Tongue (tissue), 1 donor: ENCODE measurements at regions not wholly inside any gene's neighbourhood (a gene's known extent, or its start where the extent isn't known, plus 50 kb on each side); places are given as distances from the start of the nearest gene placed in this dataset.
A peak's percentile ranks its signal among the peaks of the same experiment; 100 is the strongest.

Source experiments
- DNase-seq: peaks from one replicate; pipeline ENCODE4 v3.0.0-alpha.2; 2015

GRCh38 chr17:15177343-15177742 is 87.8 kb downstream of the PMP22 start:
- DNase-seq, result no peak

GRCh38 chr17:15175356-15175755 is 89.8 kb downstream of the PMP22 start:
- no peak for DNase-seq

GRCh38 chr17:15171167-15172047 is 93.7 kb downstream of the PMP22 start:
- peak; percentile 83 for DNase-seq

- no peak for DNase-seq
Observed at GRCh38 chr17:15169676-15170075, 95.5 kb downstream of the PMP22 start.

GRCh38 chr17:15168379-15168778 is 96.7 kb downstream of the PMP22 start:
- DNase-seq, result no peak

GRCh38 chr17:15161395-15161794 is 103.7 kb downstream of the PMP22 start:
- DNase-seq, result no peak

GRCh38 chr17:15157051-15157450 is 108.1 kb downstream of the PMP22 start:
- DNase-seq, result no peak

GRCh38 chr17:15154618-15155017 is 110.5 kb downstream of the PMP22 start:
- no peak for DNase-seq

- DNase-seq, result peak; percentile 56
Observed at GRCh38 chr17:15145621-15146020, 119.5 kb downstream of the PMP22 start.

- no peak for DNase-seq
Observed at GRCh38 chr17:15143524-15143923, 121.6 kb downstream of the PMP22 start.

GRCh38 chr17:15134363-15134762 is 130.8 kb downstream of the PMP22 start:
- no peak for DNase-seq

- no peak for DNase-seq
Observed at GRCh38 chr17:15133826-15134225, 131.3 kb downstream of the PMP22 start.

GRCh38 chr17:15133143-15133542 is 132.0 kb downstream of the PMP22 start:
- no peak for DNase-seq

- DNase-seq, result peak; percentile 30
Observed at GRCh38 chr17:15130426-15130825, 134.7 kb downstream of the PMP22 start.

- no peak for DNase-seq
Observed at GRCh38 chr17:15129986-15130385, 135.1 kb downstream of the PMP22 start.

- no peak for DNase-seq
Observed at GRCh38 chr17:15124746-15125145, 140.4 kb downstream of the PMP22 start.

- no peak for DNase-seq
Observed at GRCh38 chr17:15124264-15124595, 140.9 kb downstream of the PMP22 start.

- DNase-seq, result peak; percentile 20
Observed at GRCh38 chr17:15123593-15124263, 141.4 kb downstream of the PMP22 start.

- no peak for DNase-seq
Observed at GRCh38 chr17:15122857-15123256, 142.3 kb downstream of the PMP22 start.

GRCh38 chr17:15121426-15121825 is 143.7 kb downstream of the PMP22 start:
- no peak for DNase-seq

GRCh38 chr17:15119968-15120367 is 145.2 kb downstream of the PMP22 start:
- peak; percentile 42 for DNase-seq

- DNase-seq, result peak; percentile 18
Observed at GRCh38 chr17:15117239-15117638, 147.9 kb downstream of the PMP22 start.

GRCh38 chr17:15112846-15113617 is 152.1 kb downstream of the PMP22 start:
- DNase-seq, result peak; percentile 49
